GM19372 (cell line): ENCODE measurements at regions not wholly inside any gene's neighbourhood (a gene's known extent, or its start where the extent isn't known, plus 50 kb on each side); places are given as distances from the start of the nearest gene placed in this dataset.
"Not testable (repeated sequence)": the region's sequence is repeated elsewhere in the genome, so short reads cannot be mapped to it uniquely, and the experiment has no call there.

Experiments used
- ATAC-seq: cut with Tn5 transposase; IDR thresholded peaks from one replicate; pipeline ENCODE4 v1.9.1; 2021; ENCODE audit warnings: mild to moderate bottlenecking, low read depth, moderate library complexity; ENCODE audit not compliant: unreplicated experiment

DNA sequence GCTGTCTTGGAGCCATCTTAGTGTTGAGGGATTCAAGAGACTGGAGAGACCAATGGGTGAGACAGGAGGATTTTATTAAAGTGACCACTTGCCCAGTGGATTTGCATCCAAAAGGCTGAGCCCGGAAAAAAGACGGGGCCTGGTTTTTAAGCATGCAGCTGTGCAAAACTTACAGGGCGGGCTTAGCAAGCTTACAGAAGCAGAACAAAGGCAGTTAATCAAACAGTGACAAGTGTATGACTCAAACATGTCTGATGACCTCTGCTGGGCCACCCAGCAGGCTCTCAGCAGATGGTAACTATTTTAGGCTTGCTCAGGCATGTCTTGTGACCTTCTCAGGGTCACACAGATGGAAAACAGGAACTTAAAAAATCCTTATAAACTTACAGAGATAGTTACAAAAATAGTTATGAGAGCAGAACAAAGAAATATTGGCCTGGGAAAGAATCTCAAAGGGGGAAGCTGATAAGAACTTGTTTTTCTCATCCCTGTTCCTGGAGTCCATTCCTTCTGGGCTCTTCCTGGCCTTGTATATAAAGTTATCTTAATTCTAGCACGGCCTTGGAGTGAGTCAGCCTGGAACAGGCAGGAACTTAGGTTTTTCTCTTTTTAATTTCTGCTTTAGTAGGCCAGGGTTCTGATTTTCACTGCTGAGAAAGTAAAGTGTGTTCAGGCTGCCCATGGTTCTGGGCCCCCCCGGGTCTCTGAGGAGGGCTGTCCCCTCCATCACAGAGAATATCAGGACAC lies 141.3 kb downstream of the CCDC74A start:
- not testable (repeated sequence) for ATAC-seq

DNA sequence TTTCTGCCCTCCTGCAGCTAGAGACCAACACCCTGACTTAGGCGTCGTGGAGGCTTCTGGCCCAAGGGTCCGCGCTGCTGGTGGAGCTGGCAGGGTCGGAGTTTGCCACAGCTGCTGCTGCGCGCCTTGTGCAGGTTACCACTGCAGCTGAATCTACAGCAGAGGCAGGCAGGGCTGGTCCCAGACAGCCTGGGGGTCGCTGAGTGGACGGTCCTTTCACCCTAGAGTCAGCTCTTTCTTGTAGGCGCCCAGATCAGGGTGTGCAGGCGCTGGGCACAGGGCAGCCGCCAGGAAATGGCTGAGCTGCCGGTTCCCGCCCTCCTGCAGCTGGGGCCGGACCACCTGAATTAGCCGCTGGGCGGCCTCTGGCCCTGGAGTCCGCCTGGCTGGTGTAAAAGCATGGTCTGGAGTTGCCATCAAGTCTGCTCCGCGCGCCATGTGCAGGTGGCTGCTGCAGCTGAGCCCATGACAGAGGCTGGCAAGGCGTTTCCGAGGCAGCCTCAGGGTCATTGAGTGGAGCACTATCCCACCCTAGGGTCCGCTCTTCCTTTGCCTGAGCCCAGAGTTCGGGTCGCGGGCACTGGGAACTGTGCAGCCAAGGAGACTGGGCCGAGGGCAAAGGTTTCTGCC lies 144.3 kb downstream of the CCDC74A start:
- not testable (repeated sequence) for ATAC-seq

DNA sequence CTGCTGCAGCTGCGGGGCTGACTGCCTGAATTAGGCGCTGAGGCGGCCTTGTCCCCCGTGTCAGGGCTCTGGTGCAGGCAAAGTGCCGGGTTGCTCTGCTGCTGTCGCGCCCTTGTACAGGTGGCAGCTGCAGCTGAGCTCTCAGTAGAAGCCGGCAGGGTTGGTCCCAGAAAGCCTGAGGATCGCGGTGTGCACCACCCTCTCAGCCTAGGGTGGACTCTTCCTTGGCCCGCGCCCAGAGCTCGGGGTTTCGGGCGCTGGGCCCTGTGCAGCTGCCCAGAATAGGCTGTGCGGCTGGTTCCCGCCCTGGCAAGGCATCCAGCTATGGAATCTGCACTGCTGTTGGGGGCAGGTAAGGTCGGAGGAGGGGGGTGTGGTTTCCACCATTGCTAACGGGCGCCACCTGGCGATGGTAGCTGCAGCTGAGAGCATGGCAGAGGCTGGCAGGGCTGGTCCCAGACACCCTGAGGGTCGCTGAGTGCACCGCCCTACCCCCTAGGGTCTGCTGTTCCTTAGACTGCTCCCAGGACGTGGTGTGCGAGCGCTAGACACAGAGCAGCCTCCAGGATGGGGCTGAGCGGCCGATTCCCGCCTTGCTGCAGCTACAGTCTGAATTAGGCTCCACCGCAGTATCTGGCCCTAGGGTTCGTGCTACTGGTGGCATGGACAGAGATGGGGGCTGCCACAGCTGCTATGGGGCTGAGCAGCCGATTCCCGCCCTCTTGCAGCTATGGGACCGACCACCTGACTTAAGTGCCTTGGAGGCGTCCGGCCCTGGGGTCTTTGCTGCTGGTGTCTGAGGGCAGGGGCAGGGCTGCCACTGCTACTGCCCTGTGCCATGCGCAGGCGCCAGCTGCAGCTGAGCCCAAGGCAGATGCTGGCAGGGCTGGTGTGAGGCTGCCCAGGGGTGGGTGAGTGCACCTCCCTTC lies 145.0 kb downstream of the CCDC74A start:
- ATAC-seq: peak; percentile 79

DNA sequence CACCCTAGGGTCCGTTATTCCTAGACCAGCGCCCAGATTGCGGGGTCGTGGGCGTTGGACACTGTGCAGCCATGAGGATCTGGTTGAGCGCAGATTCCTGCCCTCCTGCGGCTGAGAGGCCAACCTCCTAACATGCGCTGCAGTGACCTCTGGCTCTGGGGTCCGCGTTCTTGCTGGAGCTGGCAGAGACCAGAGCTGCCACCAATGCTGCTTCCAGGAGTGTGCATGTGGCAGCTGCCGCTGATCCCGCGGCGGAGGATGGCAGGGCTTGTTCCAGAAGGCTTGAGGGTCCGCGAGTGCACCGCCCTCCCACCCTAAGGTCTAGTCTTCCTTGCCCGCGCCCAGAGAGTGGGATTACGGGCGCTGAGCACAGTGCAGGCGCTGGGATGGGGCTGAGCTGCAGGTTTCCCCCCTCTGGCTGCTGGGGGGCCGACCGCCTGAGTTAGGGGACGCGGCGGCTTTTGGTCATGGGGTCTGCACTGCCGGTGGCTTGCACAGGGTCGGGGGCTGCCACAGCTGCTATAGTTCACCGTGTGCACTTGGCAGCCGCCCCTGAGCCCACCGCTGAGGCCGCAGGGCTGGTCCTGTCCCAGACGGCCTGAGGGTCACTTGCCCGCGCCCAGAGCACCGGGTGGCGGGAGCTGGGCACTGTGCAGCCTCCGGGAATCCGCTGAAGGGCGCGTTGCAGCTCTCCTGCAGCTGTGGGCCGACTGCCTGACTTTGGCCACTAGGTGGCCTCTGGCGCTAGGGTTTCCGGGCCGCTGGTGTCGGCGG lies 145.9 kb downstream of the CCDC74A start:
- peak; percentile 83 for ATAC-seq

DNA sequence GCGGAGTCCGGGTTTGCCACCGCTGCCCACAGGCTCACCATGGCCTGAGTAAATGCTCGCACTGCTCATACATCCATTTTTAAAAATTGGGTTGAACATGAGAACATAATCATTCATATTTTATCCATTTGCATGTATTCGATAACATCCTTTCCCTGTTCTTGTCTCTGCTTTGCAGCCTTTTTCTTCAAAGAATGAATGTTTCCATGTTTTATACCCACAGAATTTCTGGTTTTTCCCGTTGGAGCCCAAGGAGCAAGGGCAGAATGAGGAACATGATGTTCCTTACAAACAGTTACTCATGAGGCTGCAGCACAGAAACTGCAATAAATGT lies 146.5 kb downstream of the CCDC74A start:
- ATAC-seq: no peak

DNA sequence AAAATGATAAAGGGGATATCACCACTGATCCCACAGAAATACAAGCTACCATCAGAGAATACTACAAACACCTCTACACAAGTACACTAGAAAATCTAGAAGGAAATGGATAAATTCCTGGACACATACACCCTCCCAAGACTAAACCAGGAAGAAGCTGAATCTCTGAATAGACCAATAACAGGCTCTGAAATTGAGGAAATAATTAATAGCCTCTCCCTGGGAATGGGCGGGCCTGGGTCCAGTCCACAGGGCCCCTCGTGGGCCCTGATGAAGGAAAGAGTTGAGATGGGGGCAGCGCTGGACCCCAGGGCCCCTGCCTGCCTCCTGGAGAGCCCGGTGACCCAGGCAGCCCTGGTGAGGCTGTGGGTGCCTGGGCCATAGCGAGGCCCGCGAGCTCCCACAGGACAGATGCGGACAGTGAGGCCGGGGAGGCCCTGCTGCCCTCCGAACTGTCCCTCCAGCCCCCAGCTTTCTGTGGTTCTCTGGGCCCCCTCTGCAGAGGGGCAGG lies 154.0 kb downstream of the CCDC74A start:
- ATAC-seq: peak; percentile 19

DNA sequence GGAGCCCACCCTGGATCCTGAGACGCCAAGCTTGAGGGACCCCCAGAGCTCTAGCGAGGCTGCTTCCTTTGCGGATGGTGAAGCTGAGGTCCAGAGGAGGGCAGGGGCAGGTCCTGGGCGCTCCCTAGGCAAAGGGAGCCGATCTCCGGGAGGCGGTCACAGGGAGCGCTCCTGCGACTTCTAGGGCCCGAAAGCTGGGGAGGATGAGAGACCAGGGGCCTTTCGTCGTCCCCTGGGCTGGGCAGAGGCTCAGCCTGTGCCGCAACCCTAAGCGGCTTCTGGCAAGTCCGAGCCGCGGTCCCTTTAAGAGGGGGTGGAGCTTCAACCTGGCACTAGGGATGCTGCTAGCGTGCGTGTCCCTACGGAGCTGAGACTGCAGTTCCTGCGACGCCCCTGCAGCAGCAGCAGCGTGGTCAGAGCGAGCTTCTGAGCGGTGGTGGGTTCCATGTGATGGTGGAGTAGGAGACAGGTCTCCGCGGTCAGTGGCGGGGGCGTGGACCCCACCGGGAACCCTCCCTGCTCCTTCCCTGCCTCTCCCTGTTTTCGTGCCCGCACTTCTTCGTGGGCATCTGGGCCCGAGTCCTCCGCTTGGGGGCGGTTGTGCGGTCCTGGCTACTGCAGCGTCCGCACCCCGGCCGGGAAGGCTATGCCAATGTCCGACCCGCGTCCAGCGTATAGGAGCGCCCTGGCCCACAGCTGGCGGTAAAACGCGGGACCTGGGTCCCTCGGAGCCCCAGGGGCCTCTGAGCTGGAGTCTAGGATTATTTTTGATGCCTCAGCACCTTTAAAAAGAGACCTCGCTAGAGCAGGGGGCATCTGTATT lies 154.6 kb downstream of the CCDC74A start:
- peak; percentile 98 for ATAC-seq

DNA sequence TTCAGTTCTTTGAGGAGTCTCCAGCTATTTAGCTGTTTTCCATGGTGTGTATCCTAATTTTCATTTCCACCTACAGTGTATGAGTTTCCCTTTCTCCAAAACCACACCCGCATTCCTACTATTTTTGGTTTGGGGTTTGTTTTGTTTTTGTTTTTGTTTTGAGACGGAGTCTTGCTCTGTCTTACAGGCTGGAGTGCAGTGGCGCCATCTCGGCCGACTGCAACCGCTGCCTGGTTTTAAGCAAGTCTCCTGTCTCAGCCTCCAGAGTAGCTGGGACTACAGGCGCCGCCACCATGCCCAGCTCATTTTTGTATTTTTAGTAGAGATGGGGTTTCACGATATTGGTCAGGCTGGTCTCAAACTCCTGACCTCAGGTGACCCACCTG lies 155.2 kb downstream of the CCDC74A start:
- peak; percentile 34 for ATAC-seq

DNA sequence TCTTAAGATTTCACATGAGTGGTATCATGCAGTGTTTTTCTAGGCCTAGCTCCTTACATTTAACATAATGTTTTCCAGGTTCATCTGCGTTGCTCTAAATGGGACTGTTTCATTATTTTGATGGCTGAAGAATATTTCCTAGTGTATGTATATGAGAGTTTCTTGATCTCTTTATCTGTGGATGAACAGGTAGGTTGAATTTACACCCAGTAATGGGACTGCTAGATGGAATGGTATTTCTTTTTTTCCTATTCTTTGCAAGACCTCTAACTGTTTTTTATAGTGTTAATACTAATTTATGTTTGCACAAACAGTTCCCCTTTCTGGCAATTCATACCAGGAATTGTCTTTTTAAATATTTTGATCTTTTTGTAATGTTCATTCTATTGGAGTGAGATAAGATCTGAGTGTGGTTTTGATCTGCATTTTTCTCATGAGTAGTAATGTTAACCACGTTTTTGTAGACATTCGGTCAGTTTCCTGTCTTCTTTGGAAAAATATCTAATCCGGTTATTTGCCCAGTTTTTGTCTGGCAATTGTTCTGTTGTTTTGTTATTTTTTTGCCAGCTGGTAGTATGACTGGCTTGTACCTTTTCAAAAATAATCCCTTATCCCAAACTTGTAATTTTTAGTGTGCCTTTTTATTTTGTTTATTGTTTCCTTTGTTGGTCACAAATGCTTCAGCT lies 157.1 kb downstream of the CCDC74A start:
- ATAC-seq: not testable (repeated sequence)

DNA sequence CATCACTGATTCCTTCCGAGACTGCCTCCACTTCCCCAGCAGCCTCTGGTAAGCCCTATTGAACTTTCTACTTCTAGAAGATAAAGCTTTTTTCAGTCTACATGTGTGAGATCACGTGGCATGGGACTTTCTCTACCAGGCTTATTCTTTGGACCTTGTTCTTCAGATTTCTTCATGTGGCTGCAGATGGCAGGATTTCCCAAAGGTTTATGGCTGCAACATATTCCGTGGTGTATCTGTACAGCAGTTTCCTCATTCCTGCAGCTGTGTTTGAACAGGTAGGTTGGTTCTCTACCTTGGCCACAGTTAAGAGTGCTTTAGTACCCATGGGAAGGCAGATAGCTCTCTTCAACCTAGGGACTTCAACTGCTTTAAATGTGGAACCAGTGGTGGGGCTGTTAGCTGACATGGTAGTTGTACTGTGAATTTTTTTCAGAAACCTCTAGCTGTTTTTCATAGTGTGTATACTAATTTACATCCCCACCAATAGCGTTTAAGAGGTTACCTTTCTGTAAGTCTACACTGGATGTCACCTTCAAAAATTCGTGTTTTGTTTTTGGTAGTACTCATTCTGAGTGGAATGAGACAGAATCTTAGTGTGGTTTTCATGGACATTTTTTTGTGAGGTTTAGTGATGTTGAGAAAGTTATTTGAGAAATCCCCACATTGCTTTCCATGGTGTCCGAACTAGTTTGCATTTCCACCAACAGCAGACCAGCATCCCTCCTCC lies 158.6 kb downstream of the CCDC74A start:
- not testable (repeated sequence) for ATAC-seq

DNA sequence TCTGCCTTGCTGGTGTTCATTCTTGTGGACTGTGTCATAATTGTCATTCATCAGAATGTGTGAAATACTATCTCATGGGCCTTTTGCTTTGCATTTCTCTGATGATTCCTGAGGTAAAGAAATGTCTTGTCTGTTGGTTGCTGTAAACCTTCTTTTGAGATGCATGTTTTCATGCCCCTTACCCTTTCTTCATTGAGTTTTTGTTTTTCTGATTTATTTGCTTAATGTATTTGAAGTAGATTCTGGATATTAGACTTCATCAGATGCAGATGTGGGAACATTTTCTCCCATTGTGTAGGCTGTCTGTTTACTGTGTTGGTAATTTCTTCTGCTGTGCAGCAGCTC lies 159.2 kb downstream of the CCDC74A start:
- not testable (repeated sequence) for ATAC-seq

DNA sequence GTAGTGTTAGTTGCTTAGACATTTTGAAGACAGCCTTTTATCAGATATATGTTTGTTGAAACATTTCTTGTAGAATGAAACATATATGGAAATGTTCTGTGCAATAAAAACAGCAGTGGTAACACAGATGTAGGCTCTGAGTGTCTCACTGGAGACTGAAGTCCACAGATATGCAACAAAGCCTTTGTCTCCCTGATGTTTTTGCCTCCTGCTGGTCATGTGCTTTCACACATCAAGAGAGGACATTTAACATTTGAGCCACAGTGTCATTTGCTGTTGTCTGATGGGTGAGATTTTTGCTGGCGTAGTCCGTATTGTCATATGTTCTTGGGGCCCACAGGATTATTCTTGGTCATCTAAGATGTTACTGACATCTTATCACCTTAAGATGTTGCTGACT lies 161.4 kb downstream of the CCDC74A start:
- ATAC-seq: not testable (repeated sequence)

DNA sequence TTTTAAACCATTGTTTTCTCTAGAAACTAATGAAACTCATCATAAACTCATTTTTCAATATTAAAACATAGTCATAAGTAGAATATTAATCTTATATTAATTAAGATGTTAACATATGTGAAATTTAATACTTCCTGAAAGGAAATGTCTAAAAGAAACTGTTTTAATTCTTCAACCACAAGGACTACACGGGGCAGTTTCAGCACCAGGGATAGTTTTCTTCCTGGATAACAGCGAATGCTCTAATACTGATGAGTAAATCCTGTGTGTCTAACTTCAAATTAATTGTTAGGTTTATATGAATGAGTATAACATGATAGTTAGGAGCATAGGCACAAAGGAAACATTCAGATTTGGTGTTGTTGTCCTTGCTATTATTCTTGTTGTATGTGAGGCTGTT lies 183.6 kb downstream of the CCDC74A start:
- not testable (repeated sequence) for ATAC-seq

DNA sequence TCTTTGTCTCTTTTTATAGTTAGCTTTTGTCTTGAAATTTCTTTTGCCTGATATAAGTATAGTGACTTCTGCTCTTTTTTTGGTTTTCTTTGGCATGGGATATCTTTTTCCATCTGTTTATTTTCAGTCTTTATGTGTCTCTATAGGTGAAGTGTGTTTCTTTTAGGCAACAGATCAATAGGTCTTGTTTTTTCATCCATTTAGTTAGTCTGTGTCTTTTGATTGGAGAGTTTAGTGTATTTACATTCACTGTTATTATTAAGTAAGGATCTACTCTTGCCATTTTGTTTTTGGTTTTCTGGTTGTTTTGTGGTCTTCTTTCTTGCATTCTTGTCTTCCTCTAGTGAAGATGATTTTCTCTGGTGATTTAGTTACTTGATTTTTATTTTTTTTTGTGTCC lies 190.2 kb downstream of the CCDC74A start:
- ATAC-seq: not testable (repeated sequence)

DNA sequence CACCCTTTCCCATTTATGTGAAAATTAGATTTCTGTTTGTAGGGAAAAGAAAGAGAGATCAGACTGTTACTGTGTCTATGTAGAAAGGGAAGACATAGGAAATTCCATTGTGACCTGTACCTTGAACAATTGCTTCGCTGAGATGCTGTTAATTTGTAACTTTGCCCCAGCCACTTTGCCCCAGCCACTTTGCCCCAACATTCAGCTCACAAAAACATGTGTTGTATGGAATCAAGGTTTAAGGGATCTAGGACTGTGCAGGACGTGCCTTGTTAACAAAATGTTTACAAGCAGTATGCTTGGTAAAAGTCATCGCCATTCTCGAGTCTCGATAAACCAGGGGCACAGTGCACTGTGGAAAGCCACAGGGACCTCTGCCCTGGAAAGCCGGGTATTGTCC lies 193.5 kb downstream of the CCDC74A start:
- not testable (repeated sequence) for ATAC-seq

DNA sequence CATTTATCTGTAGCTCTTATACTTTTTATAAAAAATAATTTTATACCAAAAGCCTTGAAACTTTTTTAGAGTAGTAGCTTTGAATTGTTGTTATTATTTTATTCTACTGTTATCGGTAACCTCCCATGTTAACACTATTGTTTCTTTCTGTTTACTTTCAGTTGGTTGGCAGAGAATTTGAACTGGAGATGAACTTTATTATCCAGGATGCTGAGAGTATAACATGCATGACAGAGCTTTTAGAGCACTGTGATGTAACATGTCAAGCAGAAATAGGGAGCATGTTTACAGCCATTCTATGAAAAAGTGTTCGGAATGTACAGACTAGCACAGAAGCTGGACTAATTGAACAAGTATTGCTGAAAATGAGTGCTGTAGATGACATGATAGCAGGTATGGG lies 194.6 kb downstream of the CCDC74A start:
- not testable (repeated sequence) for ATAC-seq

DNA sequence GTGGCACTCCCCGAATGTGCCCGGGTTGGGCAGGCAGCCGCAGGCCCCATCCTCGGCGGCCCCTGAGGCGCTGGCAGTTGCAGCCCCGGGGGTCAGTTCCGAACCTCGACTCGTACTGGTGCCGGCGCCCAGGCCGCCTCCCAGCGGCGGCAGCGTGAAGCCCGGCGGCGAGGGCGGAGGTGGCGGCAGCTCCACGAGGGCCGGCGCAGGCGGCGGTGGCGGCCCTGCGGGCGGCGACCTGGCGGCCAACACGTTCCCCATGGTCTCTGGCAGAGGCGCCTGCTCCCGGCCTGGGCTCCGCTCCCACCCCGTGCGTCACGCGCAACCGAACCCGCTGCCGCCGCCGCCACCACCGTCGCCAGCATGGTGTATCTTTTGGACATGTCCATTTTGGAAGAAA lies 196.3 kb downstream of the CCDC74A start:
- no peak for ATAC-seq

DNA sequence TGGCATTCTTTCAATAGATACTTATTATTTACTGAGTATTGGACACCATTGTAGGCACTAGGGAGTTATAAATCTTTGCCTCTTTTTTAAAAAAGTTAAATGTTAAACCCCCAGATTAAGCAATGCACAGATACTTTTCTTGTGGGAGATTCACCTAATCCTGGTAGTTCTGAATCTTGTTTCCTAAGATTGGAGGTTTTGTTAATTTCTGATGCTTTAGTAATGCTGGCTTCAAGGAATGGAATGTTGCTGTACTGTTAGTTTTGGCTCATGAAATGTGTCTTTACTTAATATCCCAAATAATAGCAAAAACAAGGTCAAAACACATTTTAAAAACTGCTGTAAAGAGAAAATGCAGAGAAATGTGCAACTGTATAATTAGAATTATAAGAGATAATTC lies 200.8 kb downstream of the CCDC74A start:
- not testable (repeated sequence) for ATAC-seq
